HCT116 (cell line): ENCODE measurements at regions not wholly inside any gene's neighbourhood (a gene's known extent, or its start where the extent isn't known, plus 50 kb on each side); places are given as distances from the start of the nearest gene placed in this dataset.

Experiments used
- ATAC-seq: fragments of 200-7000 bp; cut with Tn5 transposase; 2 replicates; pipeline ENCODE4 v1.9.1; 2020; ENCODE audit warnings: mild to moderate bottlenecking, moderate library complexity
- BruUV-seq: library from RNA; stranded (reverse); fragments of 400-500 nt; replicated peaks from 2 replicates; lab custom pipeline; 2021; lab: Mats Ljungman, UMichigan
- CTCF ChIA-PET: fragments of 300-600 bp; sonication (Branson Sonifier 250); formaldehyde crosslinking; loops from one replicate; lab custom pipeline; 2021; ENCODE audit warnings: antibody characterized with exemption; lab: Charles Lee
- POLR2A ChIA-PET: fragments of 300-600, 350-600 bp; sonication (Branson Sonifier 250); formaldehyde crosslinking; loops from one replicate; lab custom pipeline; 2021; ENCODE audit warnings: antibody characterized with exemption; lab: Charles Lee
- RAD21 ChIA-PET, 2 experiments: fragments of 300-600 bp; sonication (Branson Sonifier 250); formaldehyde crosslinking; loops; one replicate each; lab custom pipeline; 2023; ENCODE audit warnings: low total read pairs in 2 of 2; ENCODE audit not compliant: uncharacterized antibody in 2 of 2, unreplicated experiment in 2 of 2, low non-redundant PET in 1 of 2; lab: Charles Lee
- DNase-seq: peaks from one replicate; pipeline ENCODE4 v3.0.0-alpha.2; 2010; ENCODE audit warnings: low read depth, low spot score
- H2AFZ ChIP-seq: fragments of 200-600 bp; shearing (Covaris generic), sonication (generic); 2 replicates; pipeline ENCODE4 v1.6.1; 2017; ENCODE audit warnings: low read depth, mixed run types, mixed read lengths, antibody characterized with exemption, low read length; ENCODE audit not compliant: poor library complexity, severe bottlenecking
- H3K27ac ChIP-seq: 2 replicates; pipeline ENCODE4 v1.5.1; 2012; ENCODE audit warnings: low read depth, low read length
- H3K27me3 ChIP-seq: fragments of 200-600 bp; sonication (generic); 2 replicates; pipeline ENCODE4 v1.6.1; 2016; ENCODE audit warnings: mixed run types, low read length, mixed read lengths; ENCODE audit not compliant: insufficient read depth
- H3K36me3 ChIP-seq, 2 experiments: fragments of 200-500 bp in 1 of 2; fragments of 200-600 bp in 1 of 2; sonication (Bioruptor generic) in 1 of 2; sonication (generic) in 1 of 2; 2 replicates each; pipeline versions ENCODE4 v1.5.1 to v1.6.1; 2014 to 2016; ENCODE audit warnings: low read length in 2 of 2, inconsistent platforms in 1 of 2, mixed read lengths in 1 of 2, mixed run types in 1 of 2; ENCODE audit not compliant: insufficient read depth in 2 of 2, control insufficient read depth in 1 of 2
- H3K4me1 ChIP-seq, 2 experiments: fragments of 200-600 bp in 1 of 2; sonication (generic) in 1 of 2; 2 replicates each; pipeline versions ENCODE4 v1.5.1 to v1.6.1; 2012 to 2017; ENCODE audit warnings: low read length in 2 of 2, inconsistent platforms in 1 of 2, mild to moderate bottlenecking in 1 of 2, mixed read lengths in 1 of 2, mixed run types in 1 of 2, moderate library complexity in 1 of 2; ENCODE audit not compliant: insufficient read depth in 2 of 2, control insufficient read depth in 1 of 2
- H3K4me2 ChIP-seq: fragments of 200-600 bp; sonication (generic); 2 replicates; pipeline ENCODE4 v1.6.1; 2017; ENCODE audit warnings: mixed run types, low read length, mixed read lengths
- H3K4me3 ChIP-seq, 2 experiments: fragments of 200-600 bp in 1 of 2; sonication (generic) in 1 of 2; replicated peaks in 1 of 2; 2 replicates each; pipeline ENCODE4 v1.5.1; 2011 to 2016; ENCODE audit warnings: low read length in 2 of 2, control low read depth in 1 of 2, low read depth in 1 of 2, mild to moderate bottlenecking in 1 of 2, mixed read lengths in 1 of 2, mixed run types in 1 of 2
- H3K79me2 ChIP-seq: fragments of 200-600 bp; sonication (generic); 2 replicates; pipeline ENCODE4 v1.6.1; 2017; ENCODE audit warnings: mild to moderate bottlenecking, mixed run types, low read length, moderate library complexity, mixed read lengths; ENCODE audit not compliant: insufficient read depth
- H3K9ac ChIP-seq: fragments of 200-600 bp; sonication (generic); 2 replicates; pipeline ENCODE4 v1.6.1; 2016; ENCODE audit warnings: low read length, mixed read lengths
- H3K9me2 ChIP-seq: fragments of 200-600 bp; sonication (generic), shearing (Covaris generic); 2 replicates; pipeline ENCODE4 v1.6.1; 2017; ENCODE audit warnings: mixed run types, mild to moderate bottlenecking, moderate library complexity; ENCODE audit not compliant: insufficient read depth
- H3K9me3 ChIP-seq, 2 experiments: fragments of 200-500 bp in 1 of 2; fragments of 200-600 bp in 1 of 2; sonication (Bioruptor generic) in 1 of 2; sonication (generic) in 1 of 2; 2 replicates each; pipeline ENCODE4 v1.6.1; 2014 to 2017; ENCODE audit warnings: low read length in 2 of 2, mixed read lengths in 2 of 2, inconsistent platforms in 1 of 2, low read depth in 1 of 2, mild to moderate bottlenecking in 1 of 2, mixed run types in 1 of 2, moderate library complexity in 1 of 2; ENCODE audit not compliant: control insufficient read depth in 1 of 2, insufficient read depth in 1 of 2
- H4K20me1 ChIP-seq: fragments of 200-600 bp; sonication (generic), shearing (Covaris generic); 2 replicates; pipeline ENCODE4 v1.6.1; 2017; ENCODE audit warnings: mixed run types, mild to moderate bottlenecking, moderate library complexity; ENCODE audit not compliant: insufficient read depth
- CBX3 ChIP-seq: IDR thresholded peaks from 2 replicates; pipeline ENCODE4 v1.6.1; 2012; ENCODE audit warnings: low read depth
- CEBPB ChIP-seq: IDR thresholded peaks from 2 replicates; pipeline ENCODE4 v1.6.1; 2012; ENCODE audit warnings: low read depth
- EGR1 ChIP-seq: IDR thresholded peaks from 2 replicates; pipeline ENCODE4 v1.6.1; 2012; ENCODE audit warnings: low read depth
- ELF1 ChIP-seq: IDR thresholded peaks from 2 replicates; pipeline ENCODE4 v1.6.1; 2012; ENCODE audit warnings: low read depth, borderline replicate concordance
- EZH2 ChIP-seq: fragments of 200-600 bp; sonication (generic); IDR thresholded peaks from 2 replicates; pipeline ENCODE4 v1.6.1; 2017; ENCODE audit warnings: antibody characterized with exemption, mixed run types
- EZH2phosphoT487 ChIP-seq: fragments of 200-600 bp; IDR thresholded peaks from 2 replicates; pipeline ENCODE4 v1.6.1; 2018; ENCODE audit warnings: antibody characterized with exemption, borderline replicate concordance
- FOSL1 ChIP-seq: IDR thresholded peaks from 2 replicates; pipeline ENCODE4 v1.6.1; 2012; ENCODE audit warnings: low read depth
- JUND ChIP-seq: IDR thresholded peaks from 2 replicates; pipeline ENCODE4 v1.6.1; 2012
- MAX ChIP-seq: IDR thresholded peaks from 2 replicates; pipeline ENCODE4 v1.6.1; 2012
- POLR2A ChIP-seq: IDR thresholded peaks from 2 replicates; pipeline ENCODE4 v1.7.0; 2011; ENCODE audit warnings: borderline replicate concordance; ENCODE audit not compliant: insufficient read depth, insufficient read length; ENCODE audit errors: extremely low read depth
- POLR2AphosphoS5 ChIP-seq: IDR thresholded peaks from 2 replicates; pipeline ENCODE4 v1.6.1; 2011; ENCODE audit warnings: mild to moderate bottlenecking, low read depth, low read length, moderate library complexity
- RAD21 ChIP-seq: IDR thresholded peaks from 2 replicates; pipeline ENCODE4 v1.6.1; 2012; ENCODE audit warnings: low read depth, mild to moderate bottlenecking
- SRF ChIP-seq: IDR thresholded peaks from 2 replicates; pipeline ENCODE4 v1.6.1; 2012; ENCODE audit warnings: low read depth
- TCF7L2 ChIP-seq: IDR thresholded peaks from 2 replicates; pipeline ENCODE4 v1.7.0; 2011; ENCODE audit warnings: borderline replicate concordance, inconsistent platforms; ENCODE audit not compliant: insufficient read depth, insufficient read length; ENCODE audit errors: extremely low read depth
- YY1 ChIP-seq: IDR thresholded peaks from 2 replicates; pipeline ENCODE4 v1.6.1; 2011; ENCODE audit warnings: low read length, low read depth, moderate library complexity, mild to moderate bottlenecking; ENCODE audit not compliant: insufficient replicate concordance; ENCODE audit errors: extremely low read depth
- ZFX ChIP-seq: fragments of 450-650 bp; IDR thresholded peaks from 2 replicates; pipeline ENCODE4 v1.6.1; 2017
- ZNF274 ChIP-seq: fragments of 200-500 bp; sonication (Bioruptor generic); IDR thresholded peaks from 2 replicates; pipeline ENCODE4 v1.6.1; 2014; ENCODE audit warnings: mild to moderate bottlenecking, low read depth, low read length, inconsistent platforms
- intact Hi-C: fragments of 100-400 bp; cut with micrococcal nuclease; formaldehyde crosslinking; loops from 2 replicates; pipeline ENCODE4 v1.10.0; 2022
- TF ChIP-seq, protein P1 (sequence below): IDR thresholded peaks from 2 replicates; pipeline ENCODE4 v1.6.1; 2011; ENCODE audit warnings: mild to moderate bottlenecking, low read length, moderate library complexity; ENCODE audit not compliant: insufficient replicate concordance; ENCODE audit errors: extremely low read depth

- no peak for DNase-seq
- Histone ChIP-seq H3K79me2 (no peaks in the 10 kb centered on the region), H3K4me3 (no peak overlapping the region), H3K4me1 (peaks cover 3 to 57% of the 10 kb centered on the region in 2 experiments; a peak in 3 of 4 replicates), H3K27me3 (no peaks in the 10 kb centered on the region), H3K27ac (no peak overlapping the region), H3K9me2 (no peaks in the 10 kb centered on the region), H2AFZ (no peak overlapping the region), H4K20me1 (no peaks in the 10 kb centered on the region), H3K9me3 (peaks cover 0 to 7% of the 10 kb centered on the region in 2 experiments; a peak in 1 of 4 replicates), H3K9ac (no peak overlapping the region), H3K36me3 (no peaks in the 10 kb centered on the region), H3K4me2 (no peak overlapping the region)
- CTCF ChIA-PET: no interaction called here
- BruUV-seq: no TSS peak
- POLR2A ChIA-PET: no interaction called here
- TF ChIP-seq TCF7L2 (no peak), FOSL1 (no peak), ZFX (no peak), ELF1 (no peak), YY1 (no peak), EZH2phosphoT487 (no peak), CBX3 (no peak), SRF (no peak), JUND (no peak), ZNF274 (no peak)
- RAD21 ChIA-PET: no interaction called here
- intact Hi-C loops: no loop called here
- ATAC-seq: no peak
Measured at GRCh38 chr1:94614168-94614815, 72.7 kb upstream of the F3 start.

GRCh38 chr1:94612525-94613204, 71.1 kb upstream of the F3 start:
- ATAC-seq (no peak), DNase-seq (no peak)
- peak overlapping the region; percentile 18 for H2AFZ ChIP-seq
- ChIA-PET RAD21 (no interaction called here), CTCF (no interaction called here), POLR2A (no interaction called here)
- no peak overlapping the region for H3K9ac ChIP-seq
- H3K4me2 ChIP-seq: no peak overlapping the region
- H3K27me3 ChIP-seq: no peaks in the 10 kb centered on the region
- H3K9me2 ChIP-seq: no peaks in the 10 kb centered on the region
- H3K79me2 ChIP-seq: no peaks in the 10 kb centered on the region
- no peak overlapping the region for H3K4me3 ChIP-seq
- no peaks in the 10 kb centered on the region for H3K36me3 ChIP-seq
- H3K27ac ChIP-seq: no peak overlapping the region
- peaks cover 8 to 66% of the 10 kb centered on the region in 2 experiments for H3K4me1 ChIP-seq
- BruUV-seq: no TSS peak
- no peaks in the 10 kb centered on the region for H3K9me3 ChIP-seq
- H4K20me1 ChIP-seq: no peaks in the 10 kb centered on the region
- intact Hi-C loops: no loop called here
- TF ChIP-seq MAX: no peak
- no peak for TF ChIP-seq EZH2
- TF ChIP-seq FOSL1: no peak
- TF ChIP-seq POLR2AphosphoS5: no peak
- no peak for TF ChIP-seq EZH2phosphoT487
- no peak for TF ChIP-seq POLR2A
- no peak for TF ChIP-seq ELF1
- no peak for TF ChIP-seq CBX3
- TF ChIP-seq EGR1: no peak
- no peak for TF ChIP-seq CEBPB
- TF ChIP-seq RAD21: no peak
- TF ChIP-seq YY1: no peak
- TF ChIP-seq SRF: no peak
- TF ChIP-seq JUND: no peak
- no peak for TF ChIP-seq TCF7L2
- no peak for TF ChIP-seq ZNF274
- TF ChIP-seq, protein P1, sequence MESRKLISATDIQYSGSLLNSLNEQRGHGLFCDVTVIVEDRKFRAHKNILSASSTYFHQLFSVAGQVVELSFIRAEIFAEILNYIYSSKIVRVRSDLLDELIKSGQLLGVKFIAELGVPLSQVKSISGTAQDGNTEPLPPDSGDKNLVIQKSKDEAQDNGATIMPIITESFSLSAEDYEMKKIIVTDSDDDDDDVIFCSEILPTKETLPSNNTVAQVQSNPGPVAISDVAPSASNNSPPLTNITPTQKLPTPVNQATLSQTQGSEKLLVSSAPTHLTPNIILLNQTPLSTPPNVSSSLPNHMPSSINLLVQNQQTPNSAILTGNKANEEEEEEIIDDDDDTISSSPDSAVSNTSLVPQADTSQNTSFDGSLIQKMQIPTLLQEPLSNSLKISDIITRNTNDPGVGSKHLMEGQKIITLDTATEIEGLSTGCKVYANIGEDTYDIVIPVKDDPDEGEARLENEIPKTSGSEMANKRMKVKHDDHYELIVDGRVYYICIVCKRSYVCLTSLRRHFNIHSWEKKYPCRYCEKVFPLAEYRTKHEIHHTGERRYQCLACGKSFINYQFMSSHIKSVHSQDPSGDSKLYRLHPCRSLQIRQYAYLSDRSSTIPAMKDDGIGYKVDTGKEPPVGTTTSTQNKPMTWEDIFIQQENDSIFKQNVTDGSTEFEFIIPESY: no peak
